Thyroid gland (tissue), 4 donors: ENCODE measurements at regions not wholly inside any gene's neighbourhood (a gene's known extent, or its start where the extent isn't known, plus 50 kb on each side); places are given as distances from the start of the nearest gene placed in this dataset.

Source experiments
- CTCF ChIP-seq, 6 experiments: fragments of 200-600 bp in 3 of 6; fragments of 450-650 bp in 3 of 6; sonication (generic) in 3 of 6; IDR thresholded peaks; one replicate each; pipeline ENCODE4 v1.5.1; 2016 to 2019; ENCODE audit warnings: antibody characterized with exemption in 6 of 6, mild to moderate bottlenecking in 2 of 6, inconsistent platforms in 1 of 6, moderate library complexity in 1 of 6
- POLR2A ChIP-seq, 2 donors: fragments of 450-650 bp; IDR thresholded peaks; one replicate each; pipeline ENCODE4 v1.6.1; 2017; ENCODE audit warnings: antibody characterized with exemption in 2 of 2, mild to moderate bottlenecking in 2 of 2, moderate library complexity in 1 of 2

DNA sequence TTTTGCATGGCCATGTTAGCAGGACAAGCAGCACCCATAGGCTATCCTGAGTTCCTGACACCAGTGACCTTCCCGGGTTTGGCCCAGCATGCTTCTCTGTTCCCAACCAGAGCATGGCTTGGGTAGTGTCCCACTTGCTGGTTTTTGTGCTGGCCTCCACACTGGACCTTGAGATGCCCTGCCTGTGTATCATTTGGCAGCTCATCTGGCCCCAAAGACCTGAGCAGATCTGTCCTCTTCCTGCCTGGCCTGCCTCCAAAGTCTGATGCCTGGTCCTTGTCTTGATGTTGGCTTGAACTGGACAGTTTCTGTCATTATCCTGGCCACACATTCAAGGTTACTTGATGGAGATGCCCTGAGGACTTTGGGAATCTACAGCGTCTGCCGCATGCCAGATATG, 590.7 kb upstream of the KLF4 start:
- TF ChIP-seq CTCF (IDR thresholded peaks at IDR 0.05) (no peak), POLR2A (IDR thresholded peaks at IDR 0.05) (no peak)
